GM19351 (cell line): ENCODE measurements at regions not wholly inside any gene's neighbourhood (a gene's known extent, or its start where the extent isn't known, plus 50 kb on each side); places are given as distances from the start of the nearest gene placed in this dataset.
A peak's percentile ranks its signal among the peaks of the same experiment; 100 is the strongest.

ENCODE experiments used
- ATAC-seq: cut with Tn5 transposase; IDR thresholded peaks from one replicate; pipeline ENCODE4 v1.9.1; 2021; ENCODE audit warnings: mild to moderate bottlenecking, moderate library complexity; ENCODE audit not compliant: unreplicated experiment

DNA sequence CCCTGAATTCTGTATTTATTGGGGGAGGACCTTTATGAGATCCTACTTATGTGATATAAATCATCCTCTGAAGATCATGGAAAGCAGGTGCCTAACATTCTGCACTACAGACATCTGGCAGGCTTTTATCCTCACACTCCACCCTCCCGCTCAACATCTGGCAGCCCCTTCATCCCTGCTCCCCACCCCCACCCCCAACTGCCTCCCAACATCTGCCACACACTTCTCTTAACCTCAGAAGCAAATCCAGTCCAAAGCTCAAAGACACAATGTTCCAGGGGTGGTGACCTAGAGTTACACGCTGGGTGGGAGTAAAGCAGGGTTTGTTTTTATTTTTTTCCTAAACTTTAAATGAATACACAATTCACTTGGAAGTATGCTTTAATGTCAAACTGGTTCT lies 184.5 kb upstream of the ATP11B start:
- no peak for ATAC-seq

DNA sequence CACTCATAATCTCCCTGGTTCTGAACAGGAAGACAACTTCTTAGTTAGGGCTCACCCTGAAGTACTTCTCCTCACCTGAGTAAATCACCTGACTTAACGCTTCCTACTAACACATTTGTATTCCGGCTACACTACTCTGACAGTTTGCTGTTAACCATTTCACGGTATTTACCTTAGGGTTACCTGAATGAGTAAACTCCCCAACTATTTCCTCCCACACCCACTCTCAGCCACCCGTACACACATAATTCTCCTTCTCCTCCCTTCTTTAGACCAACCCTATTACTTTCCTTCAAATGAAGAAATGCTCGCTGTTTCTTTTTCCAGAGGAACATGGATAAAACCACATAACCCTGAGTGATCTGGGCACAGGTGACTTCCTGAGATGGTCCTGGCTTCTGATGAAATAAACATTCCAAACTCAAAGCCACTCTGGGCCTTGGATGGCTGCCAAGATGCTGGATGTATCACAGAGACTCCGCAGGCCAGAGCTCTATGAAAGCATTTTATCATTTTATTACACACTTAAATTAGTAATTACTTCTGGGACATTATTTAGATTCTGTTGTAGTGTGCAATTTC lies 183.6 kb upstream of the ATP11B start:
- ATAC-seq = no peak

- ATAC-seq = no peak
These were observed 181.0 kb upstream of the ATP11B start for GRCh38 chr3:182612332-182612731.

- ATAC-seq = no peak
These were observed 175.8 kb upstream of the ATP11B start for GRCh38 chr3:182617500-182617899.

GRCh38 chr3:182618085-182618732 lies 175.1 kb upstream of the ATP11B start:
- ATAC-seq = peak; percentile 57

- no peak for ATAC-seq
These were observed 174.2 kb upstream of the ATP11B start for GRCh38 chr3:182618981-182619591.

DNA sequence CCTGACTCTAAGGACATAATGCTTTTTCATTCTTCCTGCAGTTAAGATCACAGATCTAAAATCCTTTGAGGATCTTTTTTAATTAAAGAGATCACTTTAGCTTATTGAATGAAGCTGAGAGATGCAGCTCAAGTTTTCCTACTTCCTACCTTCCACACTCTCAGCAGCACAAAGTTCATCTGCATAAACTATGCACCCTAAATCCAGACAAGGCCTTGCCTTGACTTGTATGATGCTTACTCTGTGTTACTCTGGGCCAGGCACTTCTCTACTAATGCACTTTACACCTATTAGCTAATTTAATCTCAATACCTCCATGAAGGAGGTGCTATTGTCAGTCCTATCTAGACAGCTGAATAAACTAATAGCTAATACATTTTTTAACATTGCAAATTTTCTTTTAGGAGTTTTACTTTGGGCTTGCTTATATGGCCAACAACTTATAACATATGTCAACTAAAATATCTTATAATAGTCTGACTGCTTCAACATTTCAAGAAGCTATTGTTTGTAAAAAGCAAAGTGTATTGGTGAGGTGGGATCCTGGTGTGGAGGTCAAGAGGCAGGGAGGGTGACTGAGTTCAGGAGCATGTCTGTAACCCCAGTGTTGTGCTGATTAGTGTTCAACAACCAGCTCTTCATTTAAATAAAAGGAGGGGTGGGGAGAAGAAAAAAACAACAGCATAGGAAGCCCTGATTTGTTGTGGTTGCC lies 172.4 kb upstream of the ATP11B start:
- no peak for ATAC-seq

DNA sequence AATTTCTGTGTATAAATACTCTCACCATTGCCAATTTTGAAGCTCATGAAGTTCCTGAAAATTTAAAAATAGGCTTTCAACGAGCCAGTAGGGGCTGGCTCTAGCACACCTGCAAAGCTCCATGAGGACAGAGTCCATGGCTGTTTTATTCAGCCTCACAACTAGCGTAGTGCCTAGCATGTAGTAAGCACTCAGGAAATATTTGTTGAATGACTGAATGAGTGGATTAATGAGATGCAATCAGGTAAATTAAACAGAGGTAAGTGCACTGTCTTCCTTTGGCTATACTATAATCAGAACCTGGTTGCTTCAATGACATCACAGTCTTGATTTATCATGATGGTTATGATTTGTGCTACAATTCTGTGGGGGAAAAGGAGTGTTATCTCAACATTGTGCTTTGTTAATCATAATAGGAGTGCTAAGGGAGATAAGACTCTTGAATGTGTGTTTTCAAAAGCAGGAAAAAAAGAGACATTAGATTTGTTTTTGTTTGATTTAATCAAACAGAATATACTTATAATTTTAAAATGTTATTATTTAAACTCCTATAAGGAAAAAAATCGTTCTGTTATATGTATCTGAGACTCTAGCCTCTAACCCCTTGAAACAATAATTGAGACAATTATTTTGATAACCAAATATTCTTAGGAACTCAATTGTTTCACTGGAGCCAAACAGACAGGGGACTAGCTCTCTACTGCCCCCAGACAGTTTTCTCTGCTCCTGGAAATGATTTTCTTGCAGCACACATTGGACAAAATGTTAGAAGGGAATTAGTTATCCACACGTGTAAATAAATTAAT lies 171.7 kb upstream of the ATP11B start:
- no peak for ATAC-seq

GRCh38 chr3:182622241-182622545 lies 171.1 kb upstream of the ATP11B start:
- no peak for ATAC-seq

DNA sequence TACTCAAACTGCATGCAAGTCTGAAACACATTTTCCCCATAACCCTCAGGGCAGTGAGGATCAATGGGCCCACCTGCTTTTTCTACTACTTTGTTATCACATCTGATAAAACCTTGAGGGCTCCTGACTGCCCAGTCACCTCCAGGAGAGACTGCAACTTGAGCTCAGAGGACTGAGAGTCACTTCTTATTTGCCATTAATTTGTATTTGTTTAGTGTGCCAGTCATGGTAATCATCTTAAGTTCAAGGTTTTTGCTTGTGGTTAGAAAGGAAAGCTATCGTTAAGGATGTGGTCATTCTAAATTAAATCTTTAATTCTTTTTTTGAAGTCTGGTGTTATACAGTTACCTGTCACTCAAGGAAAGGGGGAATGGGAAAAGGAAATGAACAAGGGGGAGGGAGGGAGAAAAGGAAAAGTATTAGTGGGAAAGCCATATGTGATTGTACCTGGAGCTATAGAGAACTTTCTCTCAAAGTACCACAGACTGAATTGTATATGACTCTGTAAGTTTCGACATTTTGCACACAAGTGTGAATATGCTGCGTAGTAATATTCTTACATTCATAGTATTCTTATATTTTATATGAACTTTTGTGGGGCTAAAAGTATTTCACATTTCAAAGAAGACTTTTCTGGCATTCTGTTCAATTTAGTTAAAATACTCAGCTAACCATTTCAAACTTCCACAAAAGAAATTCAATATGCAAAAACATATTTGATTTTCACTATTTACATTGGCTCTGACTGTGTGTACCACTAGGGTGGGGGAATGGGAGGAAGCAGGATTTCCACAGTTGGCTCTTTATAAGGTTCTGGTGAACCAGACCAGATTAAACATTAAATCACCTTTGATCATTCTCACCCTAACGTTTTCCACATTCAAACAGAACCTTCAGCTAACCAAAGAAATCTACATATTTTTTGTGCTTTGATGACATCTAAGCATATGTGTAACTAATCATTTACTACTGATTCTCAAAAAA lies 166.5 kb upstream of the ATP11B start:
- no peak for ATAC-seq

DNA sequence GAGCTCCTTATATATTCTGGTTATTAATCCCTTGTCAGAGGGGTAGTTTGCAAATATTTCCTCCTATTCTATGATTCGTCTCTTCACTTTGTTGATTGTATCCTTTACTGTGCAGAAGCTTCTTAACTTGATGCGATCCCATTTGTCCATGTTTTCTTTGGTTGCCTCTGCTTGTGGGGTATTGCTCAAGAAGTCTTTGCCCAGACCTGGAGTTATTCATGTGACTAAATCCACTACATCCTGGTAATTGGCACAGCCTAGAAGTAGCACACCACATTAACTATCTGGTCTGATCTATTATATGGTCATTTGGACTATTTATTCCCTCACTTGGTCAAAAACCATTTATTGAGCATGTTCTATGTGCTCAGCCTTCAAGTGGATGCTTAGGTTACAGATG lies 164.8 kb upstream of the ATP11B start:
- no peak for ATAC-seq

DNA sequence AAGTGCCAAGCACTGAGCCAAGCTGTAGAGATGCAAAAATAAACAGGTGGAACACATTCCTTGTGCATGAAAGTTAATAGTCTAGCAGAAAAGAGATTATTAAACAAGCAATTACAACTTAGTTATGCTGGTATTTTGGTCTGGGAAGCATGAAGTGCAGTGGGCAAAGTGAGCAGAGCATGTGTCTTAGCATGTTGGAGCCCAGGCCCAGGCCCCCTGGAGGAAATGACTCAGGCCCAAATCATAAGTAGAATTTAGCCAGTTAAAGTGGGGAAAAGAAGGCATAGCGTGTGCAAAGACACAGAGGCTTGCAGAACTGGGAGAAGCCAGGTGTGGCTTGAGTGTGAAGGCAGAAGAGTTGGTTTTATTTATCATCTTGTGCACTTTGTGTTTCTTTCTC lies 163.8 kb upstream of the ATP11B start:
- no peak for ATAC-seq

- no peak for ATAC-seq
These were observed 161.9 kb upstream of the ATP11B start for GRCh38 chr3:182631183-182632076.

DNA sequence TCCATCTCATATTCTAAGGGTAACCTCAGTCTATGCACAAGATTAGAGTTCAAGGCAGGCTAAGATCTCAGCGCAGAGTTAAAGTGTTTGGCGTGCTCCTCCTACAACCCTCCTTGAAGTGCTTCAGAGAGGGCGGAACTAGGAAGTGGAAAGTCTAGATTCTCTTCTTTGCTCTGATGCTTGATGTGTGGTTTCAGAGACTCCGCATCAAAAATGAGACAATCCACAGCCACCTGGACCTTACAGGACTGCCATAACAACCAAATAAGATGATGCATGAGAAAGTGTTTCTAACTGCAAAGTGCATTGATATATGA lies 161.3 kb upstream of the ATP11B start:
- no peak for ATAC-seq

DNA sequence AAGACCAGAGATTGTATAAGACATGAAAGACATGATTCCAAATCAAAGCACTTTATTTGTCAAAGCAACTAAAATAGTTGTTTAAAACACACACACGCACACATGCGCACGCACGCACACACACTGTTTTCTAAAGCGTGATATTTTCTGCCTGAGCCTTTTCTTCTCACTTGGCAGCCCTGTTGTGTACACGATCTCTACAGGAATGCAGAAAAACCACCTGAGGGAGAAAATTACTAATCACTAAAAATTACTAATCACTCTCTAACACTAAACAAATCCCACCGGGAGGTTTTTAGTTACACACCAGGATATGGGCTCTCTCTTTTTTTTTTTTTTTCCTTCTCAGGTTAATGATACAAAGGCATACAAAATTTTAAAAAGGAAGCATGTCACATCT lies 160.1 kb upstream of the ATP11B start:
- ATAC-seq = no peak

DNA sequence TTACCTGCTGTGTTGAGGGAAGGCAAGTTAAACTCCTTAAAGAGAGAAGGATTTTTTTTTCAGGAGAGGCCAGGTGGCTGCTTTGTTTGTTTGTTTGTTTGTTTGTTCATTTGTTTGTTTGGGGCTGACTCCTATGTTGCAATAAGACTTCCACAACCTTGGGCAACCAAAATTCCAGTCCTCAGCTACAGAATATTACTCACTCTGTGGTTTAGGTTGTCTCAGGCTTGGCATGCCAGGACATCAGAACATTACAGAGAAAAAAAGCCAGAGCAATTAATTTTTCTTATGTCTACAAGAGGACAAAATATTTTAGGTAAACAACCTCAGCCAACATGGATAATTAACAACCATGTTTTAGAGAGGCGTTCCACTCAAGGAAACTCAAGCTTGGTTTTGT lies 156.7 kb upstream of the ATP11B start:
- ATAC-seq = no peak

GRCh38 chr3:182637350-182638110 lies 155.8 kb upstream of the ATP11B start:
- ATAC-seq = no peak

DNA sequence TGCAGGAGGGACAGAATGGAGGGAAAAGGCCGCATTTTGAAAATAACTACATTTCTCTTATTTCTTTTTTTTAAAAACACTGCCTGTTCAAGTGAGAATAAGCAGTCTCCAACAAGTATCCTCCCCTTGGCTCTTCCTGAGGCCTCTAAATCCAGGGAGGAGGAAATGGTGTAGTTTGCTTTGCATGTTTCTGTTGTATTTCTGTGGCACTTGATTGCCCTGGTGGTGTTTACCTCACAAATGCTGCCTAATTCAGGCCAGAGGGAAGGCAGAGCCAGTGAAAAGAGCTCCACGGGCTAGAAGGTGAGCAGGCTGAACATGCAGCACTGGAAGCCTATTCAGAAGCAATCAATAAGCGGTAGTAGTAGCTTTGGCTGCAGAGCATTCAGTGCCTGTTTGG lies 149.3 kb upstream of the ATP11B start:
- ATAC-seq = no peak
